ENCODE measurements at regions not wholly inside any gene's neighbourhood (a gene's known extent, or its start where the extent isn't known, plus 50 kb on each side); places are given as distances from the start of the nearest gene placed in this dataset.

DNA sequence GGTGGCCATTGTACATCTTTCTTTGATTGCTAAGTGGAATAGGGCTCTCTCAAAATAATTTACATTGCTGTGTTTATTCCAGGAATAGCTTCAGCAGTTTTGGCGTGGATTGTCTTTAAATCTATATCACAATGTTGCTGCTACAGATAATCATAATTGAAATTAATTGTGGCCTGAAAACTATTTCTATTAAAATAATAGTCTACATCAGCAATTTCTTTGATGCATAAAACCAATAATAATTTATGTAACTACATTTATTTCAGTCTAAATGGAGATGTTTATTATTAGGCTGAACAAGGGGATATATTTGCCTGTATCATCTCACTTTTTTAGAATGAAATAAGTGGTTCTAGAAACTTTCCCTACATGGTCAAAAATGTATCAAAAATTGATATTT lies 456.0 kb upstream of the CTNND2 start:
- no peak for DNase-seq (ENCODE audit: low read depth)

DNA sequence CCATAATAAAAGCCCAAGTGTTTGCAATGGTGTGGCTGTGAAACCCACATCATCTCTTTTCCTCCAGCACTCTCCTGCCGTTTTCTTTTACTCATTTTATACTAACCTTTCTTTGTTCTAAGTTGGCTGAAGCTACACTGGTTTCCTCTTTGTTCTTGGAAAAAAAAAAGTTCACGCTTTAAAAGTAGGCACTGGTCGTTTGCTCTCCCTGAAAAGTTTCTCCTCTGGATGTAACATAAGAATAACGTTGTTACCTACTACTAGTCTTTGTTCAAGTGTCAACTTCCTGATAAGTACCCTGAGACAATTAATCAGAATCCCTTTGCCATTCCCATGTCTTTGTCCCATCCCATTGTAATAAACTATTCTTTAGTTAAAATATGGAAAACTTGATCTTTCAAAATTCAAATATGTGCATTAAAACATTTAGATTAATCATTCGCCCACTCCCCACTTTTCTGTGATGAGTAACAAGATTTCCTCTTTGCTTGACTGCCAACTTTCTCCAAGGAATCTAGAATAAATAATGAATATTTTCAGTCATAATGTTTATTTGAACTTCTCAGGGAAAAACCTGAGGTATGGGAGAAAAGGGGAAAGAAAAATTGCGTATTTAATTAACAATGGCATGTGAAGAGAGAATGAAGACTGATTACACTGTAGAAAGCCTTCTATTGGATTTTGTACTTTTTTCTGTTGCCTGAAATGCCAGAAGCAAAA lies 454.3 kb upstream of the CTNND2 start:
- DNase-seq (ENCODE audit: low read depth) = peak; percentile 36

DNA sequence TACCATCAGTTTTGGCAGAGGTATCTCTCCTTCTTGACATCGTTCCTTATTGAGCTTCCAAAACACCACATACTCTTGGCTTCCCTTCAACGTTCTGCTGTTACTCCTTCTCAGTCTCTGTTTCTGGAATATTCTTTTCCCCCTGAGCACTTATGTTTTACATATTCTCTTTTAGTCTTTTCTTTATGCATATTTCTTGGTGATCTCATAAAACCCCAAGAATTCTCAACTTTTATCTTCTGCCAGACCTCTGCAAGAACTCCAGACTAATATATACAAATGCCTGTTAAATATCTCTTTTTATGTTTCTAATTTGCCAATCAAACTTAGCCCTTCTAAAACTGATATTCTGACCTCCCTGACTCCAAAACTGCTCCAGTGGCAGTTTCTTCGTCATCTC lies 453.4 kb upstream of the CTNND2 start:
- no peak for DNase-seq (ENCODE audit: low read depth)

DNA sequence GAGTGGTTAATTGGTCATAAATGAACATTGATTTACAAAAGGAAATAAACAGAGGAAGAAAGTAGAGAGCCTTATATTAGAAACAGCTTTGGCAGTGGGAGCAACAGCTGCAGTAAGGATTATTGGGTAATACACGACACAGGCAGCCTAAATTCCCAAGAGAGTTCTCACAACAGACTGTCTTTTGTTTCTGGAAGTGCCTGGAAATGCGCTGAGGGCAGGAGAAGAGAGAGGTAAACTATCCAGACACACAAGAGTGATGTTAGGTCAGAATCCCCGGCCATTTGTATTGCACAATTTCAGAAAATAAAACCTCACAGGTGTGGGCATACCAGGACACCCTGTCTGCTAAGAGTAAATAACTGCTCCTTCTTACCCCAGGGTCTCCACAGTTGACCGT lies 450.4 kb upstream of the CTNND2 start:
- DNase-seq (ENCODE audit: low read depth) = no peak

DNA sequence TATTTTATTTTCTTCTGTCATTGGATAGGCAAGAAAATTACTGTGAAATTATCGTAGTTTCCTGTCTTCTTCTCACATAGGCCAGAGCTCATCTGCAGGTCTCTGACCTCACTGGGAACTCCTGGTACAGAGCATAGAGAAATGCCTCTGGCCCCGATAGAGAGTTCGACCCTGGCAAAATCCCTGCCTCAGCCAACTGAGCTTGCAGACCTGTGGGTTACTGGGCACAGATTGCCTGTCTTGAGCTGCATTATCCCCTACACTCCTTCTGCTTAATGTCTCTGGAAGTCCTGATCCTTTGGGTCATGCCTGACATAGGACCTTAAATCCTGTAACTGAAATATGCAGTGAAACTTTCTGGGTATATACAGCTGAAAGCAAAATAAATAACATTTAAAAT lies 439.3 kb upstream of the CTNND2 start:
- no peak for DNase-seq (ENCODE audit: low read depth)

DNA sequence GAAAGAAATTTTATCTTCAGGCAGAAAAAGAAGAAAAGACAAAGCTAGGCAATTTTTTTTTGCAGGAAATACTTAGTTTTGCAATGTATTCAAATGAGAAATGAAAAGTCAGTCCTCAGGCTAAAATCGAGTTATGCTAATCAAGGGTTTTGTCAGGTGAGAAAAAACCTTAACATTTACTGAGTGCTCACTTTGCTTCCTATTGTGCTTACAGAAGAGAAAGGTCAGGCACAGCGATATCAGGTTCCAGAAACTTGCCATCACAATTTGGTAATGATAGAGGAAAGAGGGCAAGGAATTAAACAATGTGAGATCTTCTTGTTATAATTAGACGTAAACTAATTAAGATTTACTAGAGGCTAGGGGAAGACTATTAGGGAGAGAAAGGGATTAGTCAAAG lies 431.7 kb upstream of the CTNND2 start:
- DNase-seq (ENCODE audit: low read depth) = no peak

DNA sequence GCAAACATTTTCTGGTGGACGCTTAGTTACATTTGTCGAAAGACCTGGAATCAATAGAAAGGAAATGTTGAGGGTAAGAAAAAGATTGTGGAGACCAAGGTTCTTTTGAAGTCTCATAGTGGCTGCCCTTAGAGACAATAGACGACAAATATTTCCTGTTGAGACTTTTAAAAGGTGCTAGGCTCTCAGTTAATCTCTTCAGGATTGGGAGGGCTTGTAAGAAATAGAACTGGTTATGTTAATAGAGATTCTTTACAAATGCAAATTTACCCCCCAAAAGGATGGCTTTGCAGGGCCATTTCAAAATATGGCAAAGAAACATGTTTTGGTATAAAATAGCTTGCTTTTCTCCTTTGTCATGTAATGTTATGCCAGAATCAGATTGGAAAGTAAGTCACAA lies 428.2 kb upstream of the CTNND2 start:
- DNase-seq (ENCODE audit: low read depth) = no peak

DNA sequence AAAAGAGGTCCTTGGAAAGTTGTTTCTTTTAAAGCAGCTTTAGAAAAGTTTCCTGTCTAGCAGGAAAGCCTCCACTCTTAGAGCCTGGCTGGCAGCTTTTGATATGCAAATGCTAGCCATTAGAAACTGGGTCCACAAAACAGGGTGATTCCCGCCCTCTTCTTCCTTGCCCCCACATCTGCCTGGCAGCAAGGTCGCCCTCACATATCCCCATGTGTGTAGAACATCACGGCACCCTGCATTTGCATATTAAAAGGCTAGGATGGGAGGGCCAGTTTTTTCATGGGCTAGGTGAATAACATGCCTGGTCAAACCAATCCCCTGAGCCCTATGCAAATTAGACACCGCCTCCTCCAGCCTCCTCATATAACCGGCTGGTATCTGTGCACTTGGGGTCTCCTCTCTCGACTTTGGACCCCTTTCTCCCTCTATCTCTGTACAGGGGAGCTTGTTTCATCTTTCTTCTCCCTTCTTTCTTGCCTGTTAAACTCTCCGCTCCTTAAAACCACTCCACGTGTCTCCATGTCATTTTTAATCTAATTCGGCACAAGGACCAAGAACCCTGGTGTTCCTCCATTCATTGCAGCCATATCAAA lies 426.8 kb upstream of the CTNND2 start:
- DNase-seq (ENCODE audit: low read depth) = no peak

DNA sequence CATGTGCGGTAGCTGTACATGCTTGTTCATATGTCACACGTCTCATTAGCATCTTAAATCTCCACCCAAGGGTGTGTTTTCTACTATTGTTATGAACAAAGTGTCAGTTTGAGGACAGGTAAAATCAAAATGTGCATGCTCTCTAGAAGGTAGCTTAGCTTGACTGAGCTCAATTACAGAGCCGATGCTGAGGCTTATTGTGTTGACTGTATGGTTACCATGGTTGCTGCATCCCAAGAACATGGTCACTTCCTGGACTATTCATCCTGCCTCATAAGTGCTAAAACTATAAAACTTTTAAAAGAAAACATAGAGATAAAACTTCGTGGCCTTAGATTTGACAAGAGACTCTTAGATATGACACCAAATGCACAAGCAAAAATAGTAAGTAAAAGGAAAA lies 426.1 kb upstream of the CTNND2 start:
- peak; percentile 31 for DNase-seq (ENCODE audit: low read depth)

DNA sequence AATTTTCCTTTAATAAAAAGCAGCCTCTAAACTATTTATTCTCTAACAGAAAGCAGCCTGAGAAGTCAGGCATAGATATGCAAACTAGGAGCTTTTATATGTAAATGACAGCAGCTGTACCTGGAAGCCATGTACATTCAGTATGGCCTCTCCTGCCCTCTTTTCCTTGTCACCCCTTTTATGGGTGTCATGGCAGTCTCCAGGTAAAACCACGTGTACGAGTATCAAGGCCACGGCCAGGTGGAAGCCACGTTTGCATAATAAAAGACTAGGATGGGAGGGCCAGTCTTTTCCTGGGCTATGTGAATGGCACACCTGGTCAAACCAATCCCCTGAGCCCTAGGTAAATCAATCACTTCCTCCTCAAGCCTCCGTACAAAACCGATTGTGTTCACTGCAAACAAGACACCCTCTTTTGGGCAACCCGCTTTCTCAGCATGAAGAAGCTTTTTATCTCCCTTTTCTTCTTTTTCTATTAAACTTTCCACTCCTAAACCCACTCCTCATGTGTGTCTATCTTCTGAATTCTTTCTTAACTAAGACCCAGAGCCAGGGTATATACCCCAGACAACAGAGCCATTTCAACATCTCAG lies 419.5 kb upstream of the CTNND2 start:
- DNase-seq (ENCODE audit: low read depth) = no peak

DNA sequence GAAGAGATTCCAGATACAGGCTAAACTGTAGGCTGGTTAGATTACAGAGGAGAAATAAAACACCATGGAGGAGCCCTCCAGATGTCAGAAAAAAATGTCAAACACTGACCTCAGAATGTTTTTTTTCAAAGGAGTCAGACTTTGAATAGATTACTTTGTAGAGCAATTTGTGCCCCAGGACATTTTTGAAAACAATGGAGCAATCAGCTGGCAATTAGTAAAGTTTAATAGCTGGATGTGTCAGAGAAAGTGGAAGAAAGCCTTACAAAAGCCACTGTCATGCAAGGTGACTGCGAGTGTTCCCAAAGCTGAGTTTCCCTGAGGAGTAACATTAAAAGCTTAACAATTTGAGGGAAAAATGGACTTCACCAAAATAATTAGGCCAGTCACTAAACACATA lies 417.8 kb upstream of the CTNND2 start:
- peak; percentile 54 for DNase-seq (ENCODE audit: low read depth)

DNA sequence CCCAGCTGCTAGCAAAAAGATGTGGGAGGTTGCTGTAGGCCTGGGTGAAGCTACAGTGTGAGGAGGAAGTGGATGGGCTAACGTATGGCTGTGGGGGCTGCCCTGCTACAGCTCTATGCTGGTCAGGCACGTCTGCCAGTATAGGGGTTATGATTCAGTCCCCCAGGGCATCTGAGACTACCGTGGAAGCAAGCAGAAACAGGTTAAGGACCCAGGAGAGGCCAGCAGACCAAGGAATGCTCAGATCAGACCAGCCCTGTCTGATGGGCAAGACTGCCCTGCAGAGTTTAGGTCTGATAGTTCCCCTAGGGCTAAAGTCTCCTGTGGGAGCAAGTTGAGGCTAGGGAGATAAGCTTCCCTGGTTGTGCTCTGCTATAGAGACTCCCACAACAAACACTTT lies 416.1 kb upstream of the CTNND2 start:
- no peak for DNase-seq (ENCODE audit: low read depth)

DNA sequence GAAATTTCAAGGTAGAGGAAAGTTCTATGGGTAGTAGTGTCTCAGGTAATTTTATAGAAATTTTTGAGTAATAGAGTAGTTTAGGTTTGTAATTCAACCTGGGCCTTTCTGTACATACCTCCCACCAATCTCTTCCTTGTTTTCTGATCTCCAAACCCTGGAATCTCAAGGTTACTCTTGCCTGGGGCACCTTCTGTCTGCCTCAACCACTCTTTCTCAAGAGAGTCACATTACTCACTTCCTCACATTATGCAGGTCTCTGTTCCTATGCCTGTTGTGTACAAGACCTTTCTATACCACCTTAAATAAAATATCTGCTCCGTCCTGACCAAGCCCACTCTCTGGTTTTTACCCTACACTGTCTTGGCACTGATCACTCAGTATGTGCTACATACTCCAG lies 412.6 kb upstream of the CTNND2 start:
- DNase-seq (ENCODE audit: low read depth) = peak; percentile 33

DNA sequence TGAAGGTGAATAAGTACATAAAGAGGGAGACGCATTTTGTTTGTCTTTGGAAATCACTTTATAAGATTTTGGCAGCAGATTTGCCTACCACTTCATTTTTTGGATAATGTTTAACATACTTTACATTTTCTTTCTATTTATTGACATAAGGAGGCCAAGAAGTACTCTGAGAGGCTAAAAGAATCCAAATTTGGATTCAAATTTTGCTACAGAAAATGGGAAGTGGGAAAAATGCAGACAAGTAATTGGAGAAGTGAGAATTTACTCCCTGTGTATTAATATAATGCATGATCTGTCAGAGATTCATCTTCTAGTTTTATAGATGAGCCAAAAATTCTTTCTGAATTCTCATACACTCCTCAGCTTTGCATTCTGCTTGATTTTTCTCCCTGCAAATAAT lies 411.2 kb upstream of the CTNND2 start:
- DNase-seq (ENCODE audit: low read depth) = no peak

DNA sequence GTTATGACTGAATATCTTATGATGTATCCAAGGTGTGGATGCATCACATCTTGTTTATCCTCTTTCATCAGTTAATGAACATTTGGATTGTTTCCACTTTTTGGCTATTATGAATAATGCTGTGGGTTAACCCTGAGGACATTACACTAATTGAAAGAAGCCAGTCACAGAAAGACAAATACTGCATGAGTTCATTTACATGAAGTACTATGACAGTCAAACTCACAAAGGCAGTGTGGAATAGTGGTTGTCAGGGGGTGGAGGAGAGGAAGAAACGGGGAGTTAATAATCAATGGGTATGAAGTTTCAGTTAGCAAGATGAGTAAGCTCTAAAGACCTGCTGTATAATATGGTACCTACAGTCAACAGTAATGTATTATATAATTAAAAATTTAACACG lies 409.4 kb upstream of the CTNND2 start:
- peak; percentile 4 for DNase-seq (ENCODE audit: low read depth)

DNA sequence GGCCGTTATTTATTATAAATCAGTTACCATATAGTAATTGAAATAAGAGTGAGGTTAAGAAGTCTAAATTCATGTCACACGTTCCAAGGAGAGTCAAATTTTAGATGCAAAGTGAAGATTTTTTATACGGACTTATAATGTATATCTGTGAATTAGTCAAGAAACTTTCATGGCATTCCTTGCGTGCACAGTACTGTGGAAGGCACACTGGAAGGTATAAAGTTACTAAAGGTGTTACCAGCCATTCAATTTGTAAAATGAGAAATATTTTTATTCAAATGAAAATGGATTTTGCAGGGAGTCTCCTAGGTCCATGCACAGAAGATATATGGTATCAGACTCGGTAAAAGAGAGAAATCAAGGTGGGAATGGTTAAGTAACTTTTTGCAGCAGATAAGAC lies 408.1 kb upstream of the CTNND2 start:
- DNase-seq (ENCODE audit: low read depth) = no peak

DNA sequence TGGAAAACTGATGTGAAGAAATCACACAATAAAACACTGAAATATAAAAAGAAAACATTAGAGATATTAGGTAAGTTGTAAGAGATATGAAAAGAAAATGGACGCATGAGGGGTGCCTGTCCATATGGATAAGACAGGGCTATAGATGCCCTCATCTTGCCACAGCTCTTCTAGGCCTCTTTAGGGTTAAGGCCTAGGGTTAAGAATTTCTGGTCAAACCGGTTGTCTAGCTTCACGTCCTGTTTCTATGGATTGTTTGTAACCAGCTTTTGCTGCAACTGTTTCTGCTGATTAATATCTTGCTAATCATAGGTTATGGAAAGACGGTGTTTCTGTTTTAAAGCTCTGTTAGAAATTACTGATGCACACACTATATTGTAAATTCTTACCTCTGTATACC lies 389.9 kb upstream of the CTNND2 start:
- no peak for DNase-seq (ENCODE audit: low read depth)

DNA sequence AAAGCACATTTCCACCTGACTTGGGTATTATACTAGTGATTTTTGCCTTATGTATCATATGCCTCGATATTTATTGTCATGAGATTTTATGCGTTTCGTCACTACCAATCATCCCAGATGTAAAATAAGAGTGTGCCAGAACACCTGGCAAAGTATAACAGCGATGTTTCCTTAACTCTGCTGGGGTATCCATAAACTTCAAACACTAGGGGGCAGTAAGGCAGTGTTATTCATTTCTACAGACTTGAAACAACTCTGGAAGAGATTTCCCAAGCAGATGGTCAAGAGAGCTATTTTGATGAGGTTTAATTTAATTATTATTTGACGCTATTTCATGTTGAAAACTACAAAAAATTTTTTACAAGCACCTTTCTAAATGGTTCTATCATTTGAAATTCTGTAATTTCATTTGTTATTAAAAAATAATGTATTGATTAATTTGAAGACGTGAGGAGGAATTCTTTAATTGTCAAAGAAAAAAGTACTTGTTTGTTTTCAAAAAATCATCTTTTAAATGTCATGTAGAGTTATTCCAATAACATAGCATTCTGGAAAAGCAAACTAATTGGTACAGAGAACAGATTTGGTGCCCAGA lies 388.5 kb upstream of the CTNND2 start:
- peak; percentile 45 for DNase-seq (ENCODE audit: low read depth)

DNA sequence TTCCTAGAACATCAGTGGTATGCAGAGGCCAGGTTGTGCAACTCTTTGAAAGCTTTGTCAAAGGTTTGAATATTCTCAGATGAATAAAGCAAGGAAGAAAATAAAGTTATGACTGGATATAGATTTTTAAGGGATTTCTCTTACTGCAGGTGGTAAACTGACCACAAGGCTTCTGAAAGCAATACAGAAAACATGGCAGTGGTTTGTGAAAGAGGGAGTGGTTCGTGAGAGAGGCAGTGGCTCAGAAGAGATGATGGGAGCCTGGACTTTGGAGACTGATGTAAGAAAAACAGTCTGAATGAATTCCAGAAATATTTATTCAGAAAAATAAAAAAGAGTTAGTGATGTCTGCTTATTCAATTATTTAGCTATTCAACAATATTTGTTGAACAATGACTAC lies 380.4 kb upstream of the CTNND2 start:
- DNase-seq (ENCODE audit: low read depth) = no peak

DNA sequence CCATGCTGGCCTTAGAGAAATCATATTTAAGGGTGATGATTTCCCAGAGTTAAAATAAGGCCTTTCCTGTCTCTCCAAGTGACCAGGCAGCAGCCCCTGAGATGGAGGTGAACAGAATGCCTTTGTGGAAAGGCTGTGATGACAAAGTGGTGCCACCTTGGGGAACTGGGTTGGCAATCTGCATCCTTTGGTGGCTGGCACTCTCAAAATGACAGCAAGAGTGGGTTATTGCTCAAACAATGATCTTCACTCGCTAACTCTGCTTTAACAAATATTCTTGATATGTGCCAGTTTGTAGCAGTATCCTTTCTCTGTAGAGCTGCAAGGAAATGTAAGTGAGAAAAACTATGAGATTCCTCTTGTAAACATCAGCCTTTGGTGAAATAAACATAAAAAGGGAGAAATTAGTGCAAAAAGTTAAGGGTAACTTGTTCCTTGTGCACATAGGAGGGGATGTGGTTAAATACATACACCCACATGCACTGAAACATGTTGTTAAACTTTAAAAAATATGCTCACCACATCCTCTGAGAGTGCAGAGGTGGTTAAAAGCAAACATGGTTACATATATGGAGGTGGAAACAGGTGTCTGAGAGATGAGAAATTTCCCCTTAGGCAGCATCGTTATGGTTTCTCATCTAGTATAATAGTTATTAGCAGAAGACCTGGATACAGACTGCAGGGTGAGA lies 373.4 kb upstream of the CTNND2 start:
- no peak for DNase-seq (ENCODE audit: low read depth)

DNA sequence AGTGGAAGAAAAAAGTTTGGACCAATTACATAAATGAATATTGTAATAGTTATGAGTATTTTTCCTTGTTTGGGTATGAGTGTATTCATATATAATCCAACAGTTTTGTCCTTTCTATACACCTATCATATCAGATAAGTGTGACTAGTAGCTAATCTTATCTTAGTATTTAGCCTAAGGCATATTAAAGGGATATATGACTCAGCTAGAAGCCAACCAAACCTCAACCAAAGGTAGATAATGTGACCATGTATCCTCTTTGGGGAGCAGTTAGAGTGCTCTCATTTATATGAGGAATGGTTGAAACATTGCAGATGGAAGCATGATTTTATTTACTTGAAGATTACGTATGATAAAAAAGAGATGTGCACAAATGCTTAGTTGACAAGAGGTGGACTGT lies 370.0 kb upstream of the CTNND2 start:
- DNase-seq (ENCODE audit: low read depth) = peak; percentile 54

DNA sequence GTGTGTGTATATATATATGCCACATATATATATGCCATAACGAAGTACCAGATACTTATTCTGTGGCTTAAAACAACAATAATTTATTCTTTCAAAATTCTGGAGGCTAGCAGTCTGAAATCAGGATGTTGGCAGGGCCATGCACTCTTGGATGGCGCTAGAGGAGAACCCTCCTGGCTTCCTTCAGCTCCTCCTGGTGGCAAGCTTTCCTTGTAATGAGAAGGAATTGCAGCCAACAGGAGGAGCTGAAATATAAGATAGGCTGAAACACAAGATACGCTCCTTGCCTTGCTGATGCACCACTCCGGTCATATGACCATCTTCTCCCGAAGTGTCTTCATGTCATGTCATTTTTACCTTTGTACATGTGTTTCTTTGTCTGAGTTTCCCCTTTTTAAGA lies 368.1 kb upstream of the CTNND2 start:
- peak; percentile 31 for DNase-seq (ENCODE audit: low read depth)

DNA sequence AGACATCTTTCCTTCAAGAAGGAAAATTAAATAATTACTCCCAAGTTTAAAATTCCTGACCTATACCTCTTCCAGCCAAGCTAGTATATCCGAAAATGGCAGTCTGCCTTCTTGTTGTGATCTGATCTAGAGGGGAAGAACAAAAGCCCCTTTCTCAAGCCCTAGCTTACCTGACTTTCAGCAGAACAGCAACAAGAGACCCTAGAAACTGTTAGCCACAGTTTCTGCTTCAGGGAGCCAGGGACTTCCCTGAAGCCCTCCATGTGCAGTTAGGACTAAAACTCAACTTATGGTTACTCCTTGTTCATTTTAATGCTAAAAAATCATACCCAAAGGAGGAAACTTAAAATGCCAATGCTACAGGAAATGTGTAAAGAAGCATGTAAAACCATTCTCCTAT lies 366.7 kb upstream of the CTNND2 start:
- DNase-seq (ENCODE audit: low read depth) = no peak

Data from M059J (cell line).